Peyer's patch (tissue), 4 donors: ENCODE measurements at regions not wholly inside any gene's neighbourhood (a gene's known extent, or its start where the extent isn't known, plus 50 kb on each side); places are given as distances from the start of the nearest gene placed in this dataset.

Experiments
- DNase-seq, 3 donors: peaks; one replicate each; pipeline ENCODE4 v3.0.0-alpha.2; 2017 to 2019
- H3K27ac ChIP-seq, 4 donors: fragments of 200-600 bp; sonication (generic); one replicate each; pipeline ENCODE4 v1.5.1; 2016 to 2019
- H3K27me3 ChIP-seq, 2 donors: fragments of 200-600 bp; sonication (generic); one replicate each; pipeline ENCODE4 v1.5.1; 2019
- H3K36me3 ChIP-seq, 3 donors: fragments of 200-600 bp; sonication (generic); one replicate each; pipeline ENCODE4 v1.5.1; 2016 to 2019
- H3K4me1 ChIP-seq, 4 donors: fragments of 200-600 bp; sonication (generic); one replicate each; pipeline ENCODE4 v1.5.1; 2016 to 2019
- H3K4me3 ChIP-seq, 4 donors: fragments of 200-600 bp; sonication (generic); 1 replicate in 3 of 4; 2 replicates in 1 of 4; pipeline ENCODE4 v1.5.1; 2016 to 2019; ENCODE audit warnings: mild to moderate bottlenecking in 1 of 4
- H3K9me3 ChIP-seq, 4 donors: fragments of 200-600 bp; sonication (generic); one replicate each; pipeline ENCODE4 v1.5.1; 2016 to 2019; ENCODE audit warnings: mild to moderate bottlenecking in 1 of 4
- POLR2A ChIP-seq, 2 donors: fragments of 450-650 bp; IDR thresholded peaks; one replicate each; pipeline ENCODE4 v1.5.1; 2017; ENCODE audit warnings: antibody characterized with exemption in 2 of 2, mild to moderate bottlenecking in 2 of 2, moderate library complexity in 2 of 2
- TF ChIP-seq, protein P1 (sequence below), 6 experiments: fragments of 450-650 bp in 4 of 6; fragments of 200-600 bp in 2 of 6; sonication (generic) in 1 of 6; IDR thresholded peaks; one replicate each; pipeline ENCODE4 v1.5.1; 2017 to 2019; ENCODE audit warnings: antibody characterized with exemption in 6 of 6, mild to moderate bottlenecking in 3 of 6, moderate library complexity in 1 of 6

GRCh38 chr12:92561543-92561899 is 141.3 kb upstream of the PLEKHG7 start:
- TF ChIP-seq, protein P1, sequence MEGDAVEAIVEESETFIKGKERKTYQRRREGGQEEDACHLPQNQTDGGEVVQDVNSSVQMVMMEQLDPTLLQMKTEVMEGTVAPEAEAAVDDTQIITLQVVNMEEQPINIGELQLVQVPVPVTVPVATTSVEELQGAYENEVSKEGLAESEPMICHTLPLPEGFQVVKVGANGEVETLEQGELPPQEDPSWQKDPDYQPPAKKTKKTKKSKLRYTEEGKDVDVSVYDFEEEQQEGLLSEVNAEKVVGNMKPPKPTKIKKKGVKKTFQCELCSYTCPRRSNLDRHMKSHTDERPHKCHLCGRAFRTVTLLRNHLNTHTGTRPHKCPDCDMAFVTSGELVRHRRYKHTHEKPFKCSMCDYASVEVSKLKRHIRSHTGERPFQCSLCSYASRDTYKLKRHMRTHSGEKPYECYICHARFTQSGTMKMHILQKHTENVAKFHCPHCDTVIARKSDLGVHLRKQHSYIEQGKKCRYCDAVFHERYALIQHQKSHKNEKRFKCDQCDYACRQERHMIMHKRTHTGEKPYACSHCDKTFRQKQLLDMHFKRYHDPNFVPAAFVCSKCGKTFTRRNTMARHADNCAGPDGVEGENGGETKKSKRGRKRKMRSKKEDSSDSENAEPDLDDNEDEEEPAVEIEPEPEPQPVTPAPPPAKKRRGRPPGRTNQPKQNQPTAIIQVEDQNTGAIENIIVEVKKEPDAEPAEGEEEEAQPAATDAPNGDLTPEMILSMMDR (IDR thresholded peaks at IDR 0.05): no peak
- TF ChIP-seq POLR2A (IDR thresholded peaks at IDR 0.05): no peak
- Histone ChIP-seq H3K27me3 (no peaks in the 10 kb centered on the region), H3K4me1 (peaks cover 0 to 21% (median 0%) of the 10 kb centered on the region in 4 donors), H3K36me3 (no peaks in the 10 kb centered on the region), H3K27ac (peak overlapping the region in 3 of 4 donors; percentile 18 to 28 (median 24)), H3K9me3 (no peaks in the 10 kb centered on the region), H3K4me3 (no peak overlapping the region)
- no peak for DNase-seq

DNA sequence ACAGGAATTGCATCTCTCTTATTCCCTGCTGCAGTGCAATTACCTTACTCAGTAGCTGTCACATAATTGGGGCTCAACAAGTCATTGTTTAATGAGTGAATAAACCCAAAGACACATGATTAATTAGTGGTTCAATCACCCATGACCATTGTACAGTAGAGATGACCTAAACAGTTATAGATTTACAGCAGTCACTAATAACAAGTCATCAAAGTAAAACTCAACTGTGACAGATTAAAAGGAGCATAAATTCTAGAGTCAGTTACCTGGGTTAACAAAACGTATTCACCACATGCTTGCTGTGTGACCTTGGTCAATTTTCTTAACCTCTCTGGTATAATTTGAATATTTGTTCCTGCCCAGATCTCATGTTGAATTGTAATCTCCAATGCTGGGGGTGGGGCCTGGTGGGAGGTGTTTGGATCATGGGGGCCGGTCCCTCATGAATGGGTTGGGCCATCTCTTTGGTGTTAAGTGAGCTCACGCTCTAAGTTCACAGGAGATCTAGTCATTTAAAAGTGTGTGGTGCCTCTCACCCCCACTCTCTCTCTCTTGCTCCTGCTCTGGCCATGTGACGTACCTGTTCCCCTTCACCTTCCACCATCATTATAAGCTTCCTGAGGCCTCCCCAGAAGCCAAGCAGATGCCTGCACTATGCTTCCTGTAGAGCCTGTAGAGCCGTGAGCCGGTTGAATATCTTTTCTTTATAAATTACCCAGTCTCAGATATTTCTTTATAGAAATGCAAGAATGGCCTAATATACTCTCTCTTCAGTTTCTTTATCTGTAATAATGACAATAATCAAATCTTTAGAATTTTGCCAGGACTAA is 141.9 kb upstream of the PLEKHG7 start:
- Histone ChIP-seq H3K9me3 (no peaks in the 10 kb centered on the region), H3K36me3 (no peaks in the 10 kb centered on the region), H3K4me3 (no peak overlapping the region), H3K27me3 (no peaks in the 10 kb centered on the region), H3K27ac (peak overlapping the region in 3 of 4 donors; percentile 18 to 28 (median 24)), H3K4me1 (peaks cover 0 to 21% (median under 1%) of the 10 kb centered on the region in 4 donors)
- DNase-seq: no peak
- TF ChIP-seq, protein P1 (IDR thresholded peaks at IDR 0.05): no peak
- TF ChIP-seq POLR2A (IDR thresholded peaks at IDR 0.05): no peak

DNA sequence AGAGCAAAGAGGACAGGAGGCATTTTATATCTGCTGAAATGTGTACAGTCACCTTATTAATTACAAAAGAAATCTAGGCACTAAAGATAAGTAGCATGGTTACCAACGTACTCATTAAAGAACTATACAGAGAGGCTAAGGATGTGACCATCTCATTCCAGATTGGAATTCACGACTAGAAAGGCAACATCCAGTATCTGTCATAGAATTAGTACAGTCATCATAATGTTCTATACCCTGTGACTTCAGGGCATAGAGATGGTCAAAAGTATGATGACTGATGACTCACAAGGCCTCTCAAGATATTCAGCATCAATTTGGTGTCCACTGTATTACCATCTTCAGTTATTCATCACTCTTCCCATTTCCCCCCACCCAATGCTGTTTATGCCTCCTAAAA is 144.0 kb upstream of the PLEKHG7 start:
- H3K36me3 ChIP-seq: no peaks in the 10 kb centered on the region
- H3K4me1 ChIP-seq: peaks cover 0 to 29% (median 4%) of the 10 kb centered on the region in 4 donors
- H3K4me3 ChIP-seq: no peak overlapping the region
- H3K27me3 ChIP-seq: no peaks in the 10 kb centered on the region
- TF ChIP-seq POLR2A (IDR thresholded peaks at IDR 0.05): no peak
- no peak for DNase-seq
- H3K27ac ChIP-seq: no peak overlapping the region
- no peaks in the 10 kb centered on the region for H3K9me3 ChIP-seq

- Histone ChIP-seq H3K27me3 (no peaks in the 10 kb centered on the region), H3K27ac (no peak overlapping the region), H3K36me3 (no peaks in the 10 kb centered on the region), H3K9me3 (no peaks in the 10 kb centered on the region), H3K4me3 (no peak overlapping the region), H3K4me1 (peaks cover 0 to 29% (median 4%) of the 10 kb centered on the region in 4 donors)
- no peak for DNase-seq
- no peak for TF ChIP-seq POLR2A (IDR thresholded peaks at IDR 0.05)
- TF ChIP-seq, protein P1 (IDR thresholded peaks at IDR 0.05): no peak
These were observed 144.5 kb upstream of the PLEKHG7 start for GRCh38 chr12:92558215-92558773.

DNA sequence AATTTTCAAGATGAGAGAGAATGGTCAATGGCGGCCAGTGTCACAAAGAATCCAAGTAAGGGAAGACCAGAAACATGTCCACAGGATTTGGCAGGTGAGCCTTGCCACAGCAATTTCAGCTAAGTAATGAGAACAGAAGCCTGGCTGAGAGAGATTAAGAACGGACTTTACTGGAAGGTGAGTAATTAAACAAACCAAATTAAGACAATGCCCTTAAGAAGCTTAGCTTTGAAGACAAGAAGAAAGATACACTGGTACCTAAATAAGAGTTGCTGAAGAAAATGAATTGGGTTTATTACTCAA is 145.4 kb upstream of the PLEKHG7 start:
- no peak for DNase-seq
- H3K27ac ChIP-seq: peak overlapping the region in 2 of 4 donors; percentile 2 to 57
- H3K27me3 ChIP-seq: no peaks in the 10 kb centered on the region
- H3K4me3 ChIP-seq: no peak overlapping the region
- TF ChIP-seq, protein P1 (IDR thresholded peaks at IDR 0.05): no peak
- no peak for TF ChIP-seq POLR2A (IDR thresholded peaks at IDR 0.05)
- H3K4me1 ChIP-seq: peaks cover 0 to 32% (median 4%) of the 10 kb centered on the region in 4 donors
- no peaks in the 10 kb centered on the region for H3K9me3 ChIP-seq
- H3K36me3 ChIP-seq: no peaks in the 10 kb centered on the region

- no peak for TF ChIP-seq POLR2A (IDR thresholded peaks at IDR 0.05)
- TF ChIP-seq, protein P1 (IDR thresholded peaks at IDR 0.05): no peak
- Histone ChIP-seq H3K9me3 (no peaks in the 10 kb centered on the region), H3K27me3 (no peaks in the 10 kb centered on the region), H3K27ac (peak overlapping the region in 1 of 4 donors; percentile 57), H3K4me3 (no peak overlapping the region), H3K36me3 (no peaks in the 10 kb centered on the region), H3K4me1 (peaks cover 0 to 32% (median 4%) of the 10 kb centered on the region in 4 donors)
- no peak for DNase-seq
These were observed 146.0 kb upstream of the PLEKHG7 start for GRCh38 chr12:92556637-92557421.
